ENCODE measurements at regions not wholly inside any gene's neighbourhood (a gene's known extent, or its start where the extent isn't known, plus 50 kb on each side); places are given as distances from the start of the nearest gene placed in this dataset.

GRCh38 chr10:22784668-22785067 is 70.3 kb upstream of the PIP4K2A start:
- TF ChIP-seq CTCF (IDR thresholded peaks at IDR 0.05) (no peak), EZH2 (IDR thresholded peaks at IDR 0.05; ENCODE audit: borderline replicate concordance, insufficient read depth, low read depth, low read length, poor library complexity, severe bottlenecking) (no peak)
